ENCODE measurements at regions not wholly inside any gene's neighbourhood (a gene's known extent, or its start where the extent isn't known, plus 50 kb on each side); places are given as distances from the start of the nearest gene placed in this dataset.

DNA sequence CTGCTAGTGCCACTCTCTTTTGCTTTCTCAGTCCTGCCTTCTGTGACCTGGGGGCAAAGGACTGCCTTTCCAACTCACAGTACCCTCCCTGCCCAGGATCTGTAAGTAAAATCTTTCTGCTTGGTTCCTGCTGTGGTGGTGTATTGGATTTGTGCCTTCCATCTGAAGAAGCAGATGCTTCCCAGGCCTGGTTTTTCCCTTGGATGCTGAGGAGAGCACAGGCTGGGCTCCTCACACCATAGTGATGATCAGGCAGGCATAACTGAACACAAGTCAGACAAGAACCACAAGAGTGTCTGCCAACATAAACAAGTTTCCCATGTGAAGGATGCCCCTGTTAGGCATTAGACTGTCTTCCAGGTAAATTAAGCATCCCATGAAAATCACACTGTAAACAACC, 121.3 kb upstream of the NRXN1 start:
- DNase-seq, result no peak

DNA sequence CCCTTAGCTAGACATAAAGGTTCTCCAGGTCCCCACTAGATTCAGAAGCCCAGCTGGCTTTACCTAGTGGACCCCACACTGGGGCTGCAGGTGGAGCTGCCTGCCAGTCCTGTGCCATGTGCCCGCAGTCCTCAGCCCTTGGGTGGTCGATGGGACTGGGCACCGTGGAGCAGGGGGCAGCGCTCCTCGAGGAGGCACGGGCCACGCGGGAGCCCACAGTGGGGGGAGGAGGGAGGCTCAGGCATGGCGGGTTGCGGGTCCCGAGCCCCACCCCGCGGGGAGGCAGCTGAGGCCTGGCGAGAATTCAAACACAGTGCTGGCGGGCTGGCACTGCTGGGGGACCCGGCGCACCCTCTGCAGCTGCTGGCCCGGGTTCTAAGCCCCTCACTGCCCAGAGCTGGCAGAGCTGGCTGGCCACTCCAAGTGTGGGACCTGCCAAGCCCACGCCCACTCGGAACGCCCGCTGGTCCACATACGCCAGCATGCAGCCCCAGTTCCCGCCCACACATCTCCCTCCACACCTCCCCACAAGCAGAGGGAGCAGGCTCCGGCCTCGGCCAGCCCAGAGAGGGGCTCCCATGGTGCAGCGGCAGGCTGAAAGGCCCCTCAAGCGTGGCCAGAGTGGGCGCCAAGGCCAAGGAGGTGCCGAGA, 119.7 kb upstream of the NRXN1 start:
- no peak for DNase-seq

DNA sequence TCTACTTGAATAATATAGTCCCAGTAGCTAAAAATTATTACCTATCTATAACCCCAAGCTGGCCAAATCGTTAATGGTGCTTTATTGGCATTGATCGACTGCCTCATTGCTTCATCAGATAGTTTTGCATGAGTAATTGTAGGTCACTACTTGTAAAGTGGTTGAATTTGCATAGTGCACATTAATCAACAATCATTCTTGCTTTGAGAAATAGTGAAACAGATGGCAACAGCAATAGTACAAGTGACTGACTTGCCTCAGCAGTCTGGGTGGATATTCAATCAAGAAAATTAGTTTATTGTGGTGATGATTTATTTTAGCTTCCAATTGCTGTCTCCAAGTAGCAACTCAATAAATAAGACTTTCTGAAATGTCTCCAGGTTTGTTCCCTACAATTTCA, 117.8 kb upstream of the NRXN1 start:
- DNase-seq, result no peak

DNA sequence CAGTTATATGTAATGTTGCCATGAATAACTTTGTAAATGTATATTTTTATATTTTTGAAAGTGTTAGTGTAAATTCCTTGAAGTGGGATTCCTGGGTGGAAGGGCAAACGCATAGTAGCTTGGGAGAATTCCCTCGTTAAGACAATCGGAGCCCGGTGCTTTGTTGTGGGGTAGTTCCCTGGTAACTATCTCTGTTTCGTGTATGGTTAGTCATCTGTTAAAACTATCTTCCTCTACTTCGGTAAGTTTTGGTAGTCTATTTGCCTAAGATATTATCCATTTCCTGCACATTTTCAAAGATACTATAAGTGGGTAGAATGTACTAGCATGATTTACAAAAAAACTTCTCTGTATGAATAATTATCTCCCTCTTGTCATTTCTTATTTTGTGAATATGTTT, 113.8 kb upstream of the NRXN1 start:
- DNase-seq, result no peak

DNA sequence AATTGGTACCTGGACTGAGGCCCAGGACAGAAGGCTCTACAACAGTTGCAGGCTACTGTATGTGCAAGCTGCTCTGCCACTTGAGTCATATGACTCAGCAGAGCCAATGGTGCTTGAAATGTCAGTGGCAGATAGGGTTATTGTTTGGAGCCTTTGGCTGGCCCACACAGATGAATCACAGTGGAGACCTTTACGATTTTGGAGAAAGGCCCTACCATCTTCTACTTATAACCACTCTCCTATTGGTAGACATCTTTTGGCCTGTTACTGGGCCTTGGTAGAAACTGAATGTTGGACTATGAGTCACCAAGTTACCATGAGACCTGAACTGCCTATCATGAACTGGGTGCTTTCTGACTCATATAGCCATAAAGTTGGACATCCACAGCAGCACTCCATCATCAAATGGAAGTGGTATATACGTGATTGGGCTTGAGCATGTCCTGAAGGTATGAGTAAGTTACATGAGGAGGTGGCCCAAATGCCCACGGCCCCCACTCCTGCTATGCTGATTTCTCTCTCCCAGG, 88.9 kb upstream of the NRXN1 start:
- no peak for DNase-seq

DNA sequence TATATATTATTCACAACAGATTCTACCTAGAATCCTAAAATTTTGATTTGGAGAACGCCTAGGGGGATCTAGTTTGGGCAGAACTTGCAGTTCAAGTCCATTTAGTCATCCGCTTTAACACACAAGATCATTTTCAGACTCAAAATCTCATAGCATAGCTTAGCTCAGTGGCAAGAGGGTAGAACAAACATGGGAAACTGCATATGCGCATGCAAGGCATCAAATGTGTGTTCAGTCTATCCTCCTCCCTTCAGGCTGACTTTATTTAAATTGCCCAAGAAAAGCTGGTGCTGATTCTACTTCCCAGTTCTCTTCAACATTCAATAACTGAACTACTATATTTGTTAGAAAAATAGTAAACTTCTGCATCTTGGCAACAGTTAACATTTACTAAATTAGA, 79.6 kb upstream of the NRXN1 start:
- DNase-seq, result no peak

DNA sequence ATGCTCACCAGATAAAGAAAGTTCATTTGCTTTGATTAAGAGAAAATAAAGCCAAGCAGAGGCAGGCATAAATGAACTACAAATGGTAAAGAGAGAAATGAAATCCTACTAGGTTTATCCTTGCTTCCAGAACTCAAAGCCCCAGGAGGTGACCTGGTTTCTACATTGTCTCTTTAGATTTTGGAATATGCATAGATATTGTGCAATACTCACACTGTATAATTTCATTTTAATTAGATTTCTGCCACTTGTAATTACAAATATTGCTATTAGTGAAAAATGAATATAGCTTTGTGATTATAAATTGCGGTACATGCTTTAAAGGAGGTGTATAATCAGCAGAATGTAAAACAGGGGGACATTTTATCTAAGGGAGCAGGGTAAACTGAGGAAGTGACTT, 76.9 kb upstream of the NRXN1 start:
- no peak for DNase-seq

DNA sequence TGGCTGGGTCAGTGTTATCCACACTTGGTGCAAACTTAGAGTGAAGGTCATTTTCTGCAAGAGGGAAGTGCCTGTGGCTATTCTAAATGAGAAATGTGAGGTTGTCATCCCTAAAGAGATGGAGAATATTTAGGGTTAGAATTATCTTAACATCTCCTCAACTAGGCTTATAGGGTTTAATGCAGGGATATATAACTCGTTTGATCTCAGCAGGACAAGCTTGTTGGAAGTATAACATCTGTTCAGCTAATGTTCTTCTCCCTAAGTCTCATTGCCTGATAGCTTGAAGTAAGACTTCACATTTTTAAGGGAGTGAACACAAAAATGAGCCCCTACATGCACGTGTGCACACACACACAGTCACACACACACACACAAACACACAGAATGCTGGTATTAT, 75.9 kb upstream of the NRXN1 start:
- no peak for DNase-seq

DNA sequence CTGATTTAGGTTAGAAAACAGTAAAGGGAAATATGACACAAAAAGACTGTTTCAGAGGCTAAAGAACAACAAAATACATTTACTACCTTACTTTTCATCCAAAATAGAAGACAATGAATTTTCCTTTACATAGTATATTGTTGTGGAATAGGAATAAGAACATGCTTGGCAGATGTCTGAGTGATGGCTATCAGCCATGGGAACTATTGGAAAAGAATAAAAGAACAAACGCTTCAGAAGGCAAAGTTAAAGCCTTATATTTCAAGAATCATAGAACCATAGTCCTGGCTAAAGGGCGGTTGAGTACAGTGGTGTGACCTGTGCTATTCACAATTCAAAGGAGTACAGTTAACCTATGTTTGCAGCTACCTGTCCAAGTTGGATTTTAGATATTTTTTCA, 73.9 kb upstream of the NRXN1 start:
- DNase-seq, result no peak

DNA sequence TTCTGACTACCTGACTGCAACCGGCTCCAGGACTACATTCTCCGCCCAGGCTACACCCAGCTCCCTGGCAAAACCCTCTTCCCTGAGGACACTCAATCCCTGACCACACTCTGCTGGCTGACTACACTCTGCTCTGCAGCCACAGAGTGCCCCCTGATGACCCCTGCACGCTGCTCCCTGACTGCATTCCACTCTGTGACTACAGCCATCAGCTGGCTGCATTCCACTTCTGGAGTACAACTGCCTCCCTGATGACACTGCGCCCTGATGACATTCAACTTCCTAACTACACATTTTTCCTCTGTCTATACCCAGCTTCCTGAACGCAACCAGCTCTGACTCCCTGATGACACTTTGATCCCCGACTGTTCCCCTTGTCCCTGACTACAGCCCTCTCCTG, 71.3 kb upstream of the NRXN1 start:
- DNase-seq, result peak in 1 of 51 donors; percentile 1

DNA sequence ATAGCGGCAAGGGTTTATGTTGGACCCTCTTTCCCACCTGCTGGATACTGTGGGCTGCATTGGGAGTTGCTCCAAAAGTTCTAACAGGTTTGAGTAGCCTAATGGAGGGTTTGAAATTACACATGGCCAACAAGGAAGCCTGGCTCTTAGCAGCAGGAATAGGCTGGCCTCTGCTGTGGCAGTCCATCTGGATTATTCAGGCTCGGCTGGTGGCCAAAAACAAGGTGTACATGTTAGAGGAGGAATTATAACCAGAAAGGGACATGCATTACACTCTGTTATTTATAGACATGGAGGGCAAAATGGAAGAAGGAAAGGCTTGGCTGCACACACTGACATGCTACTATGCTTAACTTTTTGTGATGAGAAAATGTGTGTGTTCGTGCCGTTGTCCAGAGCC, 61.1 kb upstream of the NRXN1 start:
- DNase-seq, result no peak

DNA sequence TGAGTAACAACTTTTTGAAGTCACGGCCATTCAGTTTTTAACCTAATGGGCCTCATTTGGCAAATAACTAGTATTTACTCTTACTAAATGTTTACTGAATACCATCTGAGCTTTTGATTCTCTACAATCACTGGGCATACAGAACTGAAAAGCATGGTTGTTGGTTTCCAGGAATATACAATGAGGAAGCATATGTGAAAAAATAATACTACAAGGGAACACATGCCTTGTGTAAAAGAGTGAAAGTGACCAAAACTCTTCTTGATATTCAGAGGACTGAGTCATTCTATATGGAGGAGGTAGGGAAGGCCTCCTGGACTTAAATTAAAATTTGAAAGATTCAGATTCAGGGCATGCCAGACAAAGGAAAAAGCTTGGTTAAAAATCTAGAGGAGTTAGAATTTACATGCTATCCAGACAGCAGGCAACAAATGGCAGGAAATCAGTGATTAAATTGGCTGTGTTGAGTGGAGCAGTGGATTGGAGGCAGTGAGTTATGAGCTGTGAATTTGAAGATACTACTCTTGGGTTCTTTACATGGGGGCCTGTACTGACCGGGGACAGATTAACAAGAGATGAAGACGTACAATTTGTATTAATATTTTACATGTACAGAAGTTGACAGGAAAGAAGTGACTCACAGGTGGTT, 53.6 kb upstream of the NRXN1 start:
- DNase-seq, result no peak

DNA sequence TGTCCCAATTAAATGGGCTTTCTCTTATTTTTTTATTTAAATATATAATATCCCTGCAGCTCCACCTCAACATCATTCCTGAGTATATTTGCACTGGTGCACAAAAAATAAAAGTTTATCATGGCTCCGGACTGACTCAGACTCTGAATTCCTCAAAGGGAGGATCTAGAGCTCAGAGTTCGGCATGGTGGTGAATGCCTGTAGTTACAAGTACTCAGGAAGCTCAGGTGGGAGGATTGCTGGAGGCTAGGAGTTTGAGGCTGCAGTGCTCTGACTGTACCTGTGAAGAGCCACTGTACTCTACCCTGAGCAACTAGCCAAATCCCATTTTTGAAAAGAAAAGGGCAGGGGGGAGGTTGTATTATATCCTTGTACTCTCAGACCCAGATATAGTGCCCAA, 52.8 kb upstream of the NRXN1 start:
- DNase-seq, result no peak

Data from hypothalamus (tissue), 51 donors.